ENCODE measurements at regions not wholly inside any gene's neighbourhood (a gene's known extent, or its start where the extent isn't known, plus 50 kb on each side); places are given as distances from the start of the nearest gene placed in this dataset.

DNA sequence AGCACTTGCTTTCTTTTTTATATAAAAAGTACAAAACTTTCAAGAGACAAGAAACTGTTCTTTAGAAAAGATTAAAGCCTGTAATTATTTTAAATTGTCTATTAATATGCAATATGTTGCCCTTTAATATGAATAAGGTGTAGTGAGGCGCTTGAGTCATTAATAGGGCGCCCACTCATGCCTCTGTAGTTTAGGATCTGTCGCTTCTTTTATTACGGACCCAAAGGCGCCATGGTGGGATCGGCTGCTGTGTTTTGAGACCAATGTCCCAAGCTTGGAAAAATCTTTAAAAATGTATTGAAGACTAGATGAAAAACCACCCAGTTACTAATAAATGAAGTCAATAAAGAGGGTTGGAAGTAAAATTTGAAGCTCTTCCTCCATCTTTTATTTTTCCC is 259.5 kb upstream of the MEIS2 start:
- TF ChIP-seq, protein P1, sequence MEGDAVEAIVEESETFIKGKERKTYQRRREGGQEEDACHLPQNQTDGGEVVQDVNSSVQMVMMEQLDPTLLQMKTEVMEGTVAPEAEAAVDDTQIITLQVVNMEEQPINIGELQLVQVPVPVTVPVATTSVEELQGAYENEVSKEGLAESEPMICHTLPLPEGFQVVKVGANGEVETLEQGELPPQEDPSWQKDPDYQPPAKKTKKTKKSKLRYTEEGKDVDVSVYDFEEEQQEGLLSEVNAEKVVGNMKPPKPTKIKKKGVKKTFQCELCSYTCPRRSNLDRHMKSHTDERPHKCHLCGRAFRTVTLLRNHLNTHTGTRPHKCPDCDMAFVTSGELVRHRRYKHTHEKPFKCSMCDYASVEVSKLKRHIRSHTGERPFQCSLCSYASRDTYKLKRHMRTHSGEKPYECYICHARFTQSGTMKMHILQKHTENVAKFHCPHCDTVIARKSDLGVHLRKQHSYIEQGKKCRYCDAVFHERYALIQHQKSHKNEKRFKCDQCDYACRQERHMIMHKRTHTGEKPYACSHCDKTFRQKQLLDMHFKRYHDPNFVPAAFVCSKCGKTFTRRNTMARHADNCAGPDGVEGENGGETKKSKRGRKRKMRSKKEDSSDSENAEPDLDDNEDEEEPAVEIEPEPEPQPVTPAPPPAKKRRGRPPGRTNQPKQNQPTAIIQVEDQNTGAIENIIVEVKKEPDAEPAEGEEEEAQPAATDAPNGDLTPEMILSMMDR (IDR thresholded peaks at IDR 0.05; ENCODE audit: low read length): no peak
- TF ChIP-seq EZH2 (IDR thresholded peaks at IDR 0.05; ENCODE audit: borderline replicate concordance, low read length): no peak
